Suppressor macrophage (primary cell): ENCODE measurements at regions not wholly inside any gene's neighbourhood (a gene's known extent, or its start where the extent isn't known, plus 50 kb on each side); places are given as distances from the start of the nearest gene placed in this dataset.
"Not testable (repeated sequence)": the region's sequence is repeated elsewhere in the genome, so short reads cannot be mapped to it uniquely, and the experiment has no call there.

Experiments
- DNase-seq, 4 experiments: peaks; one replicate each; pipeline ENCODE4 v3.0.0-alpha.2; 2020 to 2022

DNA sequence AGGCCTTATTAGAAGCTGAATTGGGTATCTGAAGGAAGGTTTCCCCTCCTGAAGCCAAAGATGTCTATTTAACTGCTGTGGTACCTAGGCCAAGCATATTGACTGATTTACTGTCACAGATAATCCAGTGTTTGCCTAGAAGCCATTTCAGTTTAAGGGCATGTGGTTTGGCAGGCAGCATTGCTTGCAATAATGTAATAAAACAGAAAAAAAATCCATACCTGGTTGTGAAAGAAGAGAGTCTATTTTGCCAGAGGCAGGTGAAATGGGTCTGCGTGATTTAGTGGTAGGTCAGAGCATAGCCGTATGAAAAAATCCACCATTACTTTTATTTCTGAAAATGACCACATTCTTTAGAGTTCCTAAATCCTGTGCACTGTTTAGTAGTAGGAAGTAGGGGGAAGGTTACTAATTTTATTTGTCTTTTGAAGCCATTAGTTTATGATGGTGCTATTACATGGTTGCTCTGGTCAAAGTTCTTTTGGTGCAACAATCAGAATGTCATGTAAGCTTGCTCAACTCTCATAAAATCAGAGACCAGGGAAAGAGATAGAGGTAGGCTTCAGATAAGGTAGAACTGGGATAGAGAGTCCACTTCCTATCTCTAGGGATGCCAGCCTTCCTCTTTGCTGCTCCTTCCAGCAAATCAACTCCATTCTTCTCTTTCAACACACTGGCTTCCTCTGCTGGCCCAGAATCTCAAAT is 343.4 kb downstream of the GPD2 start:
- DNase-seq, result no peak

DNA sequence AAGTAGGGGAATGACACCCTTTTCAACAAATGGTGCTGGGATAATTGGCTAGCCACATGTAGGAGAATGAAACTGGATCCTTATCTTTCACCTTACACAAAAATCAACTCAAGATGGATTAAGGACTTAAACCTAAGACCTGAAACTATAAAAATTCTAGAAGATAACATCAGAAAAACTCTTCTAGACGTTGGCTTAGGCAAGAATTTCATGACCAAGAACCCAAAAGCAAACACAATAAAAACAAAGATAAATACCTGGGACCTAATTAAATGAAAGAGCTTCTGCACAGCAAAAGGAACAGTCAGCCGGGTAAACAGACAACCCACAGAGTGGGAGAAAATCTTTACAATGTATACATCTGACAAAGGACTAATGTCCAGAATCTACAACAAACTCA is 345.5 kb downstream of the GPD2 start:
- not testable (repeated sequence) for DNase-seq

DNA sequence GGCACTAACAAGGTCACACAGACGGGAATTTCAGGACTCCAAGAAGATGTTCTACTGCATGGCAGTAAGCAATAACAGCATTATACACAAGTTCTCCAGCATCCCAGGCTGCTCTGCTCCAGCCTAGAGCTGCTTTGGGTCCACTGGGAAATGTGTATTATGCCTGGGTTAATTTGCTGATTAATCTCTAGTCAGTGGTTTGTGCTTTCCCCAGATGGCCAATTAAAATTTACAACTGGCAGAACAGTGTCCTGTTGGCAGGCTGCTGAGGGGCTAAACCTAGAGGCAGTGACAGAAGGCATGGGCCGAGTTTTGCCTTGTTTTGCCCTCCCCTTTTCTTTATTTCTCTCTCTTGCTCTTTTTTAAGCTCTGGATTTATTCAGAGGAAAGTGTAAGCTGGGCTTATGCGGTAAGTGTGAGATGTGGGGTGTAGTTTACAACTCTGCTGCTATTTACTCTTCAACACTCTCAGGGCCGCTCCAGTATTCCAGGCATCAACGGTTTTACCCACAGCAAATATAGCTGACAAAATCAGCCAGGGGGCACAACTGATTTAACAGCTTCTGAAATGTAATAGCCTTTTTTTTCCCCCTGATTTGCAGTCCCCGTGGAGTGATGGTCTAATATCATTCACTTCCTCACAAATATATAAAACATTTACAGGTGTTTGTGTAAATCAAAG is 348.0 kb downstream of the GPD2 start:
- DNase-seq, result no peak

DNA sequence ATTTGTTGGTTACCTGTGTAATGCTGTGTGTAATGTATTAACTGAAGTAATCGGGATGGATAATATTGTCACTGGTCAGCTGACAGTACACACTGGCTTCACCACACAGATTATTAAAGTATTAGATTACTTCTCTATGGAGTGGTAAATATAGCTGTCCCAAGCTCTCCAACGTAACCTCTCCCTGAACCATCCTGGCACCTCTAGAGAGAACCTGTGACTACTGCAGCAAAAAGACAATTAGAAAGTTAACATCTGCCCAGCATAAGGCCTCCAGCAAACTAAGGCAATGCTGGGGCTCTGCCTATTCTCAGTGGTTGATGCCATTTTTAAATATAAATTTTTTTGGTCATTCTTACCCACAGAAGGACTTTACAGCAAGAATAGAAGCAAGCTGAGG is 351.3 kb downstream of the GPD2 start:
- no peak for DNase-seq

DNA sequence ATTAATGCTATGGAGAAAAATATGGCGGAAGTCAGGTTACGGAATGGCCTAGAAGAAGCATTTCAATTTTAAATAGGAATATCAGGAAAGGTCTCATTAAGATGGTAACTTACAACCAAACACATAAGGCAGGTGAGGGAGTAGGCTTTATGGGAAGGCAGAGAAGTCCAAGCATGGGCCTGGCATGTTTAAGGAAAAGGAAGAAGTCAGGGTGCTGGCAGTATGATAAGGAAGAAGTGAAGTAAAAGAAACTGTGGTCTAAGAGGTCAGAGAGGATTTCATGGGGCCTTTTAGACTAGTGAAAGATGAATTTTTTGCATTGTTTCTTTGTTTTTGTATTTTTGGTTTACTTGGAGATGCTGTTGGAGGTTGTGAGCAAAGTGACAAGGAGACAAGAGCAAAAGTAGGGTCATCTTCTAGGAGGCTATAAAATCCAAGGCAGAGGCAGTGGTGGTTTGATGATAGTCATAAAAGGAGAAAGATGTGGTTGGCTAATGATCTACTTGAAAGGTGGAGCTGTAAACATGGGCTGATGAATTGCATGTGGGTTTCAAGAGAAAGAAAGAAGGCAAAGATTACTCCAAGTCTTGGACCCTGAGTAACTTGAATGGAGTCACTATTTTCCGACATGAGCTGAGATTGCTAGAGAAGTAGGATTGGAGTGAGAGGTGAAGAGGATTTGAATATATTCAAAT is 354.3 kb downstream of the GPD2 start:
- no peak for DNase-seq

DNA sequence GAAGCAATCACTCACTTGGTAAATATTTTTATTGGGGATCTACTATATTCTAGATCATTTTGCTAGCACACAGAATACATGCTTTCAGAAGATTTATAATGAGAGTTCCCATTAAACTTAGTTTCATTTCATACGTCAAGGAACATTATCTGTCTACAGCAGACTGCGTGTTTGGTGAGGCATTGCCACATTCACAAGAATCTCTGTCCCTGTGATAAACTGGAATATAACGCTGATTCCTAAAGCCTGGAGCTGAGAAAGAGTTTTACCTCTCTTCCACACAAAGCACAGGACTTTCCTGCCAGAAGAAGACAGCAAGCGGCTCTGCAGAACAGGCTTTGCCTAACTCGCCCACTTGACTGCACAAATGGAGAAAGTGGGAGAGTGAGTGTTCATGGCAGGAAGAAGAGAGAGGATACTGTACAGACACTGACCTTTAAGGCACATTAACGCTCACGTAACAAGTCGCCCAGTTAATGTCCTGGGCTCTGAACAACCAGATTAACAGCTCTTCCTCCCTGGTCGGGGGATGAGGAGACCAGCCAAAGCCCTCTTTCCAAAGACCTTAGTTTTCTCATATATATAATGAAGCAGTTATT is 356.2 kb downstream of the GPD2 start:
- no peak for DNase-seq

DNA sequence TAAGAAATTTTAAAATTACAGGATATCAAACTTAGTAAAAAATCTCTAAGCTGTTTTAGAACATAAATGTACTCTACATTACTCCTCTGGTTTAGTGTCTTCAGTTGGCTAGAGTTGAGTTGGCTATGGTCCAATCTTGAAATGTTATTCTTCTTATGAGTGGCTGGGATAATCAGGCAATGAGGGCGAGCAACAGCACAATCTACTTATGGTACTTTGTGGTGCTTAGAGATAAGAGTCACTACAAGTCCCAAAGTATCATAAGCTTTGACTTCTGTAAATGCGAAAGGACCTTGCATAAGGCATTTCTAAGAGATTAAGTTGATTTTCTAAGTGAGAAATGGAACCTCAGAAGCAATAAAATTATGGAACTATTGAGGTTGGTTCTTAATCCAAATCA is 361.7 kb downstream of the GPD2 start:
- no peak for DNase-seq

DNA sequence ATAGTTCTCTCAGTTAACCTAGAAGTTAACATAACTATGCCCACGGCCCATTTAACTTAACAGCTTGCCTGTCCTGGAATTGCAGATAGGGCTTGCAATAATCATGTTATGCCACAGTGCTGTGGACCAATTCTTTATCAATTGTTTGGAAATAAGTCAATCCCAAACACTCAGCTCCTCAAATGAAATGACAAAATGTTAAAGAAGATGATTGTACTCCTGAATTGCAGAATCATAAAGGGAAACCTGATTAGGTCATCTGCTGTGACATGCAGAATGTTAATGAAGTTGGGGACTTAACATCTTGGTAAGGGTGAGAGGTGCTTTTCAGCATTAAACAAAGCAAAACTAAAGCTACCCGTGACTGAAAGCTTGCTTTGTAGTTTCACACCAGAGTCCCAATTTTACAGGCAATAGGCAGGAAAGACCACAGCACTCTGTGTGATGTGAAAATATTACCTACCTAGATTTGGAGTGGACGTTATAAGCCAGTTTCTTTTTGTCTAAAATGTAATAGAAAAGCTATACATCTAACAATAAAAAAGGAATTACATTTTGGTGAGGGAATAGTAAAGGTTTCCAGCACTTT is 364.0 kb downstream of the GPD2 start:
- DNase-seq, result no peak

DNA sequence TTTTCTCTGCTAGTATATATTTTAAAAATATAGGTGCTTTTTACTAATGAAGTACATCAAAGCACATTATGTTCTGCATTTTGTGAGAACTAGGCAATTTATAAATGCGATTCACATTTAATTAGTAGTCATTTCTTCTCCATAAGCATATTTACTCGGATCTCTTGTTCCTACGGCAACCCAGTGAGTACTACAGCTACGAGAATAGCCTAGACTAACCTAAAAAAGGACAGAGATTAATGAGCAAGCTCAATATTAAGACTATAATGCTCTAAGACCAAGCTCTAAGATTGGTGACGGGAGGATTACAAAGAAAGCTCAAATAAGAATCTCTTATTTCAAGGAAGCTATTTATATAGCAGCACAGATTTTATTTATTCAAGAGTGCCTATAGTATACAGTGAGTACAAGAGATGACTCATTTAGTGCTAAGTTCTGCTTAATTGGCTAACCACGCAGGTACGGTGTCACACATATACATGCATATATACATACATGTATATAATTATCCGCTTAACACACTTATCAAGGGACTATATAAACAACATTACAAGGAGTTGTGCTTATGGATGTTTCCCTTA is 364.7 kb downstream of the GPD2 start:
- DNase-seq, result no peak

DNA sequence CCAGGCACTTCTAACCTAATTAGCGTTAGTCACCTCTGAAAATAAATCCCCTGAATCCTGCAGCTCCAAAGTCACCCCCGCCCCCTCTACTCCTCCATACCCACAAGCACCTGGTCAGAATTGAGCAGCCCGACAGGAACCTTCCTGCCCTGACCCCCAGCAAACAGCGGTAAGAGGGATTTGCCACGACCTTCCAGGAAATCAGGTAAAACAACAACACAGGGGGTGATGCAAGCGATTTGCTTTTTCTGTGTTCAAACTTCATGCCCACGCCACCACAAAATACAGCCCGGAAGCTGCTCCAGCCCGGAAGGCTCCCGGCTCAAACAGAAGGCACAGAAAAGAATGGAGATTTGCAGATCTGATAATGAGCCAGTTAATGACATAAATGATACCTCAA is 367.1 kb downstream of the GPD2 start:
- no peak for DNase-seq

DNA sequence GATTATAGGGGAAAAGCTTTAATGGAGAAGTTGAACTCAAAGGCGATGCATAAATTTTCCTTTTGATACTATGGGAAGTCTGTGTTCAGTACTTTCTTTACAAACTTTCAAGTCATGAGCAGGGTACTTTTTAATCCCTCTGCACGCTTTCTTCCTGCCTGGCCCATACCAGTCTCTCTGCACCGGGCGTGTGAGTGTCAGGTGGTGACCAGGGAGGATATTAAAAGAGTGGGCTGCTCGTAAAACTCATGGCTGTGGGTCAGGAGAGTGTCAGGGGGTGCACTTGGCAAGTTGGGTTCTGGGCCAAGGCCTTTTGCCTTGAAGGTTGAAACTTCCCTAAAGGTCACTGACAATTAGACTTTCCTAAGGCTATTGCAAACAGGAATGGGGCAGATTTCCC is 367.8 kb downstream of the GPD2 start:
- DNase-seq, result no peak

DNA sequence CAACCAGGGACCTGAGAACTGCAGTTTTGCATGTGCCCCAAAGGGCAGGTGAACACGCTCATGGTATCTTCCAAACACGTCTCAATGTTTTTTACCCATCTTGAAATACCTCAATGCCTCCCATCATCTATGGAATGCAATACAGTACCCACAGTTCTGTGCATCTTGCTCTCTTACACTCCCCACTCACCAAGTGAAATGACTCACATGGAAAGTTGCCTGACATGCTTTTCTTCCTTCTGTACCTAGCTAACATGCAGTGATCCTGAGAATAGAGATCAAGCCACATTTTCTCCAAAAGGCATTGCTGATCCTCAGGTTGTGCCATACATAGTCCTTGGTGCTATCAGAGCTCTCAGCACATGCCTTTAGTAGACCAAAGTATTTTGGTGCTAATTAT is 373.9 kb downstream of the GPD2 start:
- no peak for DNase-seq

DNA sequence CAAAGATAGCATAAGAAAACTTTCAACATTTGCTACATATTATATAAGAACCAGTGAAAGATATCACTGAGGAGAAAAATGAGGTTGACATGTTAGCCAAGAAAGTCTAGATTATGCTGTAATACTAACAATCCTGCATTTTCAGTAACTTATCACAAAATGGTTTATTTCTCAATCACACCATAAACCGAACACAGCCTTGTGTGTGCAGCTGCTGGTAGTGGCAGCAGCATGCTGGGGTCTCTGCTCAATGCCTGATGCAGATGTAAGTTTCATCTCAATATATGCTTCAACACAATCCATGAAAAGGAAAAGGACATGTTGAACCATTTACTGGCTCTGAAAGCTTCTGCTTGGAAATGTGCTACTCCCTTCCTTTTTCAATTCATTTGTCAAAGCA is 376.3 kb downstream of the GPD2 start:
- no peak for DNase-seq

DNA sequence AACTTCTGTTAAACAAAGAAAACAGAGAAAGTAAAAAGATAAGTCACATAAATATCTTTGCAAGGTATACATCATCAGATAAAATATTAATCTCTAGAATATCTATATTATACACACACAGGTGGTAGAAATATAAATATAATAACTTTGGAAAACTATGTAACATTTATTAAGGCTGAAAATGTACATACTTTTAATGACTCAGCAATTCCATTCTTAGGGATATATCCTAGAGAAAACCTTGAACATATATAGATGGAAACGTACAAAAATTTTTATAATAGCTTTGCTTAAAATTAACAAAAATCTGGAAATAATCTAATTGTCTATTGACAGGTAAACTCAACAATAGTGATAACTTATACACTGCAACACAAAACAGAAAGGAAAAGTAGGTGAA is 381.3 kb downstream of the GPD2 start:
- no peak for DNase-seq

DNA sequence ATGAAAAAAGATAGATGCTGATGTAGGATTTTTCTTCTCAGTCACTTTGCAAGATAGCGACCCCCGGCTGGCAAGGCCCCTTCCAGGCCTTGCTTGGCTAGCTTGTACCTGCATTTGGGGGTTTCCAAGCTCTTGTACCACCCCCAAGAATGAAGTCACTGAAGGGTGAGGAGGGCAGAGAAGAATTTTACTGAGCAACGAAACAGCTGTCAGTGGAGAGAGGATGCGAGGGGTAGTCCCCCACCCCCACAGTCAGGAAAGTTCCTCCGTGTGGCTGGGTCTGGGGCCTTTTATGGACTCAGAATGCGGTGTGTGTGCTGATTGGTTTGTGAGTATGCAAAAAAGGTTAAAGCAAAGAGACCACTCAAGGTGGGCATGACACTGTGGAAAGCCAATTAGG is 382.0 kb downstream of the GPD2 start:
- DNase-seq, result no peak

DNA sequence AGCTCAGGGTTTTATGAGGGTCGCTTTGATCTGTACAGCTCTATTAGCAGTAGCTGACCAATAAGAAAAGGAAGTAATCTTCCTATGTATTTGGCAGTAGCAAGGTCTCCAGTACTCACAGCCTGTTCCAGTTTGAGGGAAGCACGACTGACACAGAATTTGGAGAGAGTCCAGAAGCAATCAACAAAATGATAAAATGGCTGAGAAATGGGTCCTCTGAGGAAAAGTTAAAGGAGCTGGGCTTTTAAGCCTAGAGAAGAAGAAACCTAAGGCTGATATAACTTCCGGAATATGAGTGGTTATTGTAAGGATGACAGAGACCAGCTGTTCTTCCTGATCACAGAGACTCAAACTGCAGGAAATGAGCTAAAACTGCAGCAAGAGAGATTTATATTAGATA is 382.8 kb downstream of the GPD2 start:
- no peak for DNase-seq

DNA sequence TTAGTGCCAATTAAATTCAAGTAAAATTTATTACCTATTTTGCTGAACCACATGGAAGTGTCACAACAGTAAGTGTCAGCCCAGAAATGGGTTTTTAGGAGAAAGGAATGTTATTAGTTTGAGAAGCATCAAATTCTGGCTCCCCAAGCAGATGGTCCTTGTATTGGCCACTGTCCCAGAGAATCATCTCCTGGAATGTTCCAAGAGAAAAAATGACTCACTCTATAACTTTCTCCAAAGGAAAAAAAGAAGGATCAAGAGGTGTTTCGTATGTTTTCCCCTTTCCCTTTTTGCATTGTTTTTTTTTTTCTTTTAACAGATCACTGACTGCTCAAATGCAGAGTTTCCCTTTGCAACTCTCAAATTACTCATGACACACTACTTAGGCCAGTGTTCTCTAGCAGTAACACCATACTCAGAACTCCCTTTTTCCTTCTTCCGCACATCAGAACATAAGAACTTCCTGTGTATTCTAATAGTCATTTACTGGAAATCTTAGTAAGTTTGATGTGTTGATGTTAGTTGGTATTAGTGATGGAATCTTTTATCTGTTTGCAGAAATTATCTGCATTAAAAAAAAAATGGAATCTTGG is 390.3 kb downstream of the GPD2 start:
- no peak for DNase-seq

DNA sequence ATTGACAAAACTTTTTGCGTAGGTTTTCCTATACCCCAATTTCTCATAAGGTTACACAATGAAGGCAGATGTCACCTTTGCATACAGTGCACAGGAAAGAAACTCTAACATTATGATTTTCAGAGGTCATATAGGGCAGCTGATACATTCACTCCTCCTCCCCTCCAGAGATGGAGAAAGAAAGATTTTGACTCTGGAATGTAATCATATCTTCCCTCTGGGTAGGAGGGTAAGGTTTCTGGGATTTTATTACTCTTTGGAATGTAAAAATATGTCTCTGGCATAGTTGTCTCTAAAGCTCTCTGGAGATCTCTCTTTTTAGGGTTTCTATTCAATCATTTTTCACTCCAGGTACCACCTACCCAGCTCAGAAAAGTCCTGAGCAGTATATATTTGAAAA is 398.3 kb downstream of the GPD2 start:
- DNase-seq, result no peak

DNA sequence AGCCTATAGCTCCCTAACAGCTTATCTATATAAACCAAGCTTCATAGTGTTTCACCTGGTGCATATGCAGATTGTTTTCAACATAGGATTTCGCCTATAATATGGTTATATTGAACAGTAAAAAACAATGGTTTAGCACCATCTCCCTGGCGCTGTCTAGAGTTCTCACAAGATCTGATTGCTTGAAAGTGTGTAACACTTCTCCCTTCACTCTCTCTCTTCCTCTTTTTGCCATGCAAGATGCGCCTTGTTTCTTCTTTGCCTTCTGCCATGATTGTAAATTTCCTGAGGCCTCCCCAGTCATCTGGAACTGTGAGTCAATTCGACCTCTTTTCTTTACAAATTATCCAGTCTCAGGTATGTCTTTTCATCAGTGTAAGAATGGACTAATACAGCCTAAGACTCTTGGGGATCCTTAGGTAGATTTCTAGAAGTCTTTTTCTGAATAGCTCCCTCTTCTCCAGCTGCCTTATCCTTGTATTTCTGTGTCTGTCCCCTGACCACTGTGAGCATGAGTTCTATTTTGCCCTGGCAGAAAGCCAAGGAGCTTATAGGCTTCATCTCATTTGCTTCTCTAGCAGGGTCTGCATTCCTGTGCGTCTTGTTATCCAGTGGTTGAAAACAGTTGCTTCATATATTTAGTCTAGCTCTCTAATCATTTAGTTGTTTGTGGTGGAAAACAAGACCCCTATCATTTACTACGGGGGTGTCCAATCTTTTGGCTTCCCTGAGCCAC is 401.6 kb downstream of the GPD2 start:
- DNase-seq, result no peak

DNA sequence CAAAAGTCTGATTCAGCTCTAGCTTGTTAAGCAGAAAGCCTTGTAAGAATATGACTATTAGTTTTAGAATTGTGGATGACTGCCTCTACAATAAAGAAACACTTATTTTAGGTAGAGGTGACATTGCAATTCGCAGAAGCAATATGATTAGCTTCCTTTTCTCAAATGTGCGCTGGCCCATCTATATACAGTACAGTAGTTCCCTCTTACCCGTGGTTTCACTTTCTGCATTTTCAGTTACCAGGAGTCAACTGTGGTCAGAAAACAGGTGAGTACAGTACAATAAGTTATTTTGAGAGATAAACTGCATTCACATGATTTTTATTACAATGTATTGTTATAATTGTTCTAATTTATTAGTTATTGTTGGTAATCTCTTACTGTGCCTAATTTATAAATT is 405.1 kb downstream of the GPD2 start:
- DNase-seq, result no peak

DNA sequence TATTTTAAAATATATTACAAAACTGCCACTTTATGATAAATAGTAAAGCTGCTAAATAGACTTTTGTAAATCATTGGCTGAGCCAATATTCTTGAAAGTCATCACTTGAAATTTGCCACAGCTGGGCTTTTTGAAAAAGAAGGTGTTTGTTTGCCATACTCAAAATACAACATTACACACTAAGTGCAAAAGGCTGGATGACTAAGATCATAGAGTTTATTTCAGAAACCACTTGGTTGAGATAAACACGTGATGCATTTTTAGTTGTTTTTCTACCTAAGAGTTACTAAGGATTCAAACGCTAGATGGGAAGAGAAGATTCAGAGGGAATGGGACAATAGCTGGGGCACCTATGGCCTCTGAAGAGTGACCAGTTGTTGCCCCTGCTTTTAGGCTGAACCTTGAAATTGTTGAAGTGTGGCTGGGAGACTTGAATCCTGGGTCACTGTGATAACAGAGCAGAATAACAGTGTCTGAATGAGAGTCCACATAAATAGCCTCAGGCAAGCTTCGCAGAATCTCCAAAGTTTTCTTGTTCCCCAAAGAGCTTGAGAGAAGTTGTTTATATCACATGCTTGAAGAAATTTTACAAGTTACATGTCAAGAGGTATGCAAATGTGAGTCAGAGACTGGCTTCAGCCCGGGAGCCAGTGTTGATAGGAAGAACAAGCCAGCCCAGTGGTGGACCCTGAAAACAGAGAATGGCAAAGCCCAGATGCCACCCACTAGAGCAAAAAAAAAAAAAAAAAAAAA is 409.8 kb downstream of the GPD2 start:
- DNase-seq, result no peak
